ENCODE measurements at regions not wholly inside any gene's neighbourhood (a gene's known extent, or its start where the extent isn't known, plus 50 kb on each side); places are given as distances from the start of the nearest gene placed in this dataset.

- DNase-seq: no peak
Measured at GRCh38 chr6:81812401-81812800, 59.9 kb upstream of the TENT5A start.

- DNase-seq: no peak
Measured at GRCh38 chr6:81808851-81809570, 56.5 kb upstream of the TENT5A start.

DNA sequence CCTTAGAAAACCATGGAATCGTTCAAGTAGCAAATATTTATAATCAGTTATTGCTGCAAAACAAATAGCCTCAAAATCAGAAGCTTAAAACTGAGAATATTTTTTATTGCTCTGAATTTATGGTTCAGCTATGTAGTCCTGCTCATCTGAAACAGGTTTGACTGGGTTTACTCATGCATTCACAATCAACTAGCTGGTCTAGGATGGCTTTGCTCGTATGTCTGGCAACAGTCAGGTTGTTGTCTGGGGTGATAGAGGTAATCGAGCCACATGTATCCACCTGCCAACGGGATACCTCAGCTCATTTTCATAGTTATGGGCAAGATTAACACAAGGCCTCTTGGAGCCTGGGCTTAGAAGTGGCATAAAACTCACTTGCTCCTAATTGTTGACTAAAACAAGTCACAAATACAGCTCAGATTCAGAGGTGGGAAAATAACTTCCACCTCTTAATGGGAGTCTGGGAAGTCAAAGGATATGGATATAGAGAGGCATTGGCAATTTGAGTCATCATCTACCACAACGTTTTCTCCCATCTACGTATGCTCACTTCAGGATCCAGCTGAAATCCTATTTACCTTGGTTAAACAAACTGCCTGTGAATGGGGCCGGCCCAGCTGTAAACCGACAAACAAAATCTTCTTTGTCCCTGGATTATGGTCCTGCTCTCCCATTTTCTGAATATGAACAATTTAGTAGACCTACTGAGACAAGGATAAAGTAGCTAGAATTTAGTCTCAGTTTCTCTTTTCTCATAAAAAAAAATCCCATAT lies 54.5 kb upstream of the TENT5A start:
- peak; percentile 38 for DNase-seq

DNA sequence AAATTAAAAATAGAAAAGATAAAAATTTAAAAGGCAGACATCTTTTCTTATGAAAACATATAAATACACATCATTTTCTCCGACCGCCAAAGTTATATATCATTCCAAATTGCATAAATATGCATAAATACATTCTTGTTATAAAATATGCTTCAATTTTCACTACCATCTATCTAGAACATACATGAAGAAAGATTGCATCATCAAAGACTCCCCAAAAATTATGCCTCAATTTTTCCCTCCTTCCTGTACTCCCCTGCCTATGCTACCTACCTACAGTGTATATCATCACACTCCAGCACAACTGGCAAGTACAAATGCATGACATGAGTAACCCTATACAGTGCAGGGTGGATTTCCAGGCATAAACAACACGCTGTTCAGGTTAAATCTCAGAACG lies 49.9 kb upstream of the TENT5A start:
- peak; percentile 6 for DNase-seq
